ENCODE measurements at regions not wholly inside any gene's neighbourhood (a gene's known extent, or its start where the extent isn't known, plus 50 kb on each side); places are given as distances from the start of the nearest gene placed in this dataset.

DNA sequence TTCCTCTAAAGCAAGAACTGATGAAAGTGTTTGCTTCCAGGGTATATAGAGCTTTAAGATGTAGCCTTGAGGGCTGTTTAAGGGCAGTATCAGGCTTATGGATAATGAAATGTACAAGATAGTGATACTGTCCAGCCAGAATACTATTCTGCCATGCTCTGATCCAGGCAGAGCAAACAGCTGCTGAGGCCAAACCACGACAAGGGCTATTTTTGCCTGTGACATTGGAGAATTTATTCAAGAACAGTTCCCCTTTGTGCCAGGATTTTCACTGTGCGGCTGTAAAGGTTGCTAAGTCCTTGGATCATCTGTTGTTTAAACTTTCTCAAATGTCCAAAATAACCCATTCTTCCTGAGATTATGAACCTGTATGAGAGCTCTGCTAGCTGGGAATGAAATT lies 70.4 kb downstream of the OTP start:
- TF ChIP-seq CTCF (IDR thresholded peaks at IDR 0.05) (no peak), POLR2AphosphoS5 (IDR thresholded peaks at IDR 0.05) (no peak)

Measured in prostate gland (tissue), 2 donors.